DND-41 (cell line): ENCODE measurements at regions not wholly inside any gene's neighbourhood (a gene's known extent, or its start where the extent isn't known, plus 50 kb on each side); places are given as distances from the start of the nearest gene placed in this dataset.

Experiments used
- EZH2 ChIP-seq: IDR thresholded peaks from 3 replicates; pipeline ENCODE4 v1.6.1; 2012; ENCODE audit warnings: borderline replicate concordance, low read depth, mild to moderate bottlenecking, moderate library complexity, low read length, inconsistent platforms; ENCODE audit not compliant: severe bottlenecking
- TF ChIP-seq, protein P1 (sequence below): IDR thresholded peaks from 2 replicates; pipeline ENCODE4 v1.5.1; 2012; ENCODE audit warnings: borderline replicate concordance, low read length, moderate library complexity, mild to moderate bottlenecking; ENCODE audit not compliant: poor library complexity, severe bottlenecking; ENCODE audit errors: extremely low read depth

DNA sequence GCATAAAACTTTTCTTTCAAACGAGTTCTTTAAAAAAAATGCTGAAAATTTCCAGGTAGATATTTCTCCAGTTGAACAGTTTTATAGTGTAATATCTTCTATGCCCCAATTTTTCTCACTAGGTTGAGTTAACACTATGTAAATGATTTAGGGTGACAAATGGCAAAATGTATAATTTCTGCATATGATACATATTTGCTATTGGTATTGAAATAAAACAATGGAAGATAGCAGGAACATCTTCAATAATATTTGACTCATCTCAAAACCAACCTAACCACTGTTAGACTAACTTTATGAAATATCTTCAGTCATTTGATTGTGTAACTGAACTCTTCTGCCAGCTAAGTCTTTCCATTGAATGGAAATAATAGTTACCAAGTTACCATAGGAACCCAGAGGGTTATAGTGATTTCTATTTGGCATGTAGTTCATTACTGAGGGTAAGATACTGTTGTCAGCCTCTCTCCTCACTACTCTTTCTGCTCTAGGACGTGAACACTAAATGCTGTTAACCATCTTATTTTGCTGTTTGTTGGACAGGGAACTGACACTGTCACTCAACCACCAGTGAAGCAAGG is 824.7 kb upstream of the NECTIN3 start:
- no peak for TF ChIP-seq EZH2
- TF ChIP-seq, protein P1, sequence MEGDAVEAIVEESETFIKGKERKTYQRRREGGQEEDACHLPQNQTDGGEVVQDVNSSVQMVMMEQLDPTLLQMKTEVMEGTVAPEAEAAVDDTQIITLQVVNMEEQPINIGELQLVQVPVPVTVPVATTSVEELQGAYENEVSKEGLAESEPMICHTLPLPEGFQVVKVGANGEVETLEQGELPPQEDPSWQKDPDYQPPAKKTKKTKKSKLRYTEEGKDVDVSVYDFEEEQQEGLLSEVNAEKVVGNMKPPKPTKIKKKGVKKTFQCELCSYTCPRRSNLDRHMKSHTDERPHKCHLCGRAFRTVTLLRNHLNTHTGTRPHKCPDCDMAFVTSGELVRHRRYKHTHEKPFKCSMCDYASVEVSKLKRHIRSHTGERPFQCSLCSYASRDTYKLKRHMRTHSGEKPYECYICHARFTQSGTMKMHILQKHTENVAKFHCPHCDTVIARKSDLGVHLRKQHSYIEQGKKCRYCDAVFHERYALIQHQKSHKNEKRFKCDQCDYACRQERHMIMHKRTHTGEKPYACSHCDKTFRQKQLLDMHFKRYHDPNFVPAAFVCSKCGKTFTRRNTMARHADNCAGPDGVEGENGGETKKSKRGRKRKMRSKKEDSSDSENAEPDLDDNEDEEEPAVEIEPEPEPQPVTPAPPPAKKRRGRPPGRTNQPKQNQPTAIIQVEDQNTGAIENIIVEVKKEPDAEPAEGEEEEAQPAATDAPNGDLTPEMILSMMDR = no peak
